ENCODE measurements at regions not wholly inside any gene's neighbourhood (a gene's known extent, or its start where the extent isn't known, plus 50 kb on each side); places are given as distances from the start of the nearest gene placed in this dataset.

DNA sequence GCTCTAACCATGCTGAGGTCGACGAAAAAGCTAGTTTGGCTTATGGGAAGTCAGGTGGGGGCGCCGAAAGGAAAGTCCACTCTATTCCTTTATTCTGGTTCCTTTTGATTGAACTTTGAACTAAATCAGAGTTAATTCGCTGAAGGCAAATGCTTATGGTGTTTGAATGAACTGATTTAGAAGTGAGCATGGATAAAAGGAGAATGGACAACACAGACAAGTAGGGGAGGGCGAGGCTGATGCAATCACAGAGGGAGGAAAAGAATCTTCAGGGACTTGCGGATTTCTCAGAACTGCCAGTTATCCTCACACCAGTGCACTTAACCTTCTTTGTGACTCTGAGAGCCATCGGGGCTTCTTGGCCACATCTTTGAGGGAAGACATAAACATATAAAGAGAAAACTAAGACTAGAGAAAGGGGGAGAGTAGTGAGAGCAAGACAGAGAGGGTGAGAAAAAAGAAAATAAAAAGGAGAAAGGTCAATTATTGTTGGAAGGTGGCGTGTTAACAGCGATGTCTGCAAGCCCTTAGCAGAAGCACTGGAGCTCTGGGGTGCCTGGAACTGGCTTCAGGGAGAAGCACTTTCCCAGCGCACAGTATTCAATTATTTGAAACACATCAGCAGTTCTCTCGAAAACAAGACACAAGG is 59.2 kb downstream of the PABIR2 start:
- DNase-seq (ENCODE audit: low spot score), result no peak
- intact Hi-C loops (cut with micrococcal nuclease; ENCODE audit: unreplicated experiment), result no loop called here
- TF ChIP-seq, protein P1, sequence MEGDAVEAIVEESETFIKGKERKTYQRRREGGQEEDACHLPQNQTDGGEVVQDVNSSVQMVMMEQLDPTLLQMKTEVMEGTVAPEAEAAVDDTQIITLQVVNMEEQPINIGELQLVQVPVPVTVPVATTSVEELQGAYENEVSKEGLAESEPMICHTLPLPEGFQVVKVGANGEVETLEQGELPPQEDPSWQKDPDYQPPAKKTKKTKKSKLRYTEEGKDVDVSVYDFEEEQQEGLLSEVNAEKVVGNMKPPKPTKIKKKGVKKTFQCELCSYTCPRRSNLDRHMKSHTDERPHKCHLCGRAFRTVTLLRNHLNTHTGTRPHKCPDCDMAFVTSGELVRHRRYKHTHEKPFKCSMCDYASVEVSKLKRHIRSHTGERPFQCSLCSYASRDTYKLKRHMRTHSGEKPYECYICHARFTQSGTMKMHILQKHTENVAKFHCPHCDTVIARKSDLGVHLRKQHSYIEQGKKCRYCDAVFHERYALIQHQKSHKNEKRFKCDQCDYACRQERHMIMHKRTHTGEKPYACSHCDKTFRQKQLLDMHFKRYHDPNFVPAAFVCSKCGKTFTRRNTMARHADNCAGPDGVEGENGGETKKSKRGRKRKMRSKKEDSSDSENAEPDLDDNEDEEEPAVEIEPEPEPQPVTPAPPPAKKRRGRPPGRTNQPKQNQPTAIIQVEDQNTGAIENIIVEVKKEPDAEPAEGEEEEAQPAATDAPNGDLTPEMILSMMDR (conservative IDR thresholded peaks at IDR 0.05; ENCODE audit: low read length), result no peak
- no peak for TF ChIP-seq EZH2phosphoT487 (IDR thresholded peaks at IDR 0.05; ENCODE audit: borderline replicate concordance, low read depth, low read length)
- H3K36me3 ChIP-seq (ENCODE audit: insufficient read depth, low read length), result no peaks in the 10 kb centered on the region
- ChIA-PET CTCF (ENCODE audit: unreplicated experiment) (no interaction called here), POLR2A (no interaction called here)
- H3K4me3 ChIP-seq (ENCODE audit: low read depth, low read length, poor library complexity, severe bottlenecking), result no peak overlapping the region
- no peaks in the 10 kb centered on the region for H3K4me1 ChIP-seq (ENCODE audit: insufficient read depth, low read length, poor library complexity, severe bottlenecking)
- no peak overlapping the region for H3K27ac ChIP-seq (ENCODE audit: low read depth, low read length, poor library complexity, severe bottlenecking)
- H3K9me2 ChIP-seq (ENCODE audit: insufficient read depth, low read length), result no peaks in the 10 kb centered on the region
- H3K79me2 ChIP-seq (ENCODE audit: insufficient read depth, low read depth, low read length), result no peaks in the 10 kb centered on the region
- no TSS peak for BruUV-seq (replicated peaks)
- H2AFZ ChIP-seq (ENCODE audit: low read length), result no peak overlapping the region
- H3K9me3 ChIP-seq (ENCODE audit: low read length), result no peaks in the 10 kb centered on the region
- H3K4me2 ChIP-seq (ENCODE audit: low read length), result no peak overlapping the region
- H4K20me1 ChIP-seq (ENCODE audit: insufficient read depth, low read length), result no peaks in the 10 kb centered on the region

DNA sequence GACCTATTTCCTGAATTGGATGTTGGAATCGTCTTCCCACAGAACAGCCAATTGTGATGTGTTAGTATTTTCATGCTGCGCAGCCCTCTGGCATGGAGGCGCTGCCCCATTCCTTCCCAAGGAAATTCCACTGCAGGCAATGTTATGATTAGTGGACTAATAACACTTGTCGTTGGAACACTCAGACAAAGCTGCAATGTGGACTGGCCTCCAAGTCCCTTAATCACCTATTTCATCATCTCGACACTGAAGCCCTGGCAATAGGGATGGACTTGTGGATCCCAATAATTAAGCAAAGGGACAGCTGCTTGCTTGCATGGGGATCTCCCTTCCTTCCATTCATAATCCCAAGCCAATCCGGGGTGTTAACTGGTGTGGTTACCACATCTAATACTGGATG is 59.9 kb downstream of the PABIR2 start:
- no peaks in the 10 kb centered on the region for H3K36me3 ChIP-seq (ENCODE audit: insufficient read depth, low read length)
- no TSS peak for BruUV-seq (replicated peaks)
- H3K4me2 ChIP-seq (ENCODE audit: low read length), result no peak overlapping the region
- CTCF ChIA-PET (ENCODE audit: unreplicated experiment), result no interaction called here
- POLR2A ChIA-PET, result interaction anchor here (1.2 kb wide), 1 partner anchor 105 kb away, joined by 5 read pairs; no protein-coding TSS in a partner anchor
- no peaks in the 10 kb centered on the region for H3K79me2 ChIP-seq (ENCODE audit: insufficient read depth, low read depth, low read length)
- H2AFZ ChIP-seq (ENCODE audit: low read length), result no peak overlapping the region
- no peaks in the 10 kb centered on the region for H4K20me1 ChIP-seq (ENCODE audit: insufficient read depth, low read length)
- TF ChIP-seq EZH2phosphoT487 (IDR thresholded peaks at IDR 0.05; ENCODE audit: borderline replicate concordance, low read depth, low read length), result no peak
- TF ChIP-seq, protein P1 (conservative IDR thresholded peaks at IDR 0.05; ENCODE audit: low read length), result no peak
- H3K9me2 ChIP-seq (ENCODE audit: insufficient read depth, low read length), result no peaks in the 10 kb centered on the region
- intact Hi-C loops (cut with micrococcal nuclease; ENCODE audit: unreplicated experiment), result no loop called here
- H3K4me3 ChIP-seq (ENCODE audit: low read depth, low read length, poor library complexity, severe bottlenecking), result no peak overlapping the region
- no peak for DNase-seq (ENCODE audit: low spot score)
- H3K9me3 ChIP-seq (ENCODE audit: low read length), result no peaks in the 10 kb centered on the region
- H3K4me1 ChIP-seq (ENCODE audit: insufficient read depth, low read length, poor library complexity, severe bottlenecking), result no peaks in the 10 kb centered on the region
- no peak overlapping the region for H3K27ac ChIP-seq (ENCODE audit: low read depth, low read length, poor library complexity, severe bottlenecking)

DNA sequence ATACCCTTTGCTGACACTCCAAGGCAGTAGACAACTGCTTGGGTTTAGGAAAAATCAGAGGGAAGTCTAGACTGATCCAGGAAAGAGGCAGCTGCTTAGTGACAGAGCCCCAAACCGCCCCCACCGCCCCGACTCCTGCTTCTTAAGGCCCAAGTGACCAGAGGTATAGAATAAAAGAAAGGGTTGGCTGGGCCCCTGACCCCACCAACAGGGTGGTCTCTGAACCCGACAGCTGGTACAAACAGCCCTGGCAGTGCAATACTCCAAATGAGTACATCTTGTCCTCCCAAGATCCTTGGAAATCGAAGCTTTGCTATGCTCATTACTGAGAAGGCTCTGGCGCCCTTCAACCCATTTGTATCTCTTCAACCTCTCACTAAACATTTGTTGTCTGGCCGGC is 60.6 kb downstream of the PABIR2 start:
- no peak overlapping the region for H2AFZ ChIP-seq (ENCODE audit: low read length)
- no peaks in the 10 kb centered on the region for H3K9me3 ChIP-seq (ENCODE audit: low read length)
- H3K27ac ChIP-seq (ENCODE audit: low read depth, low read length, poor library complexity, severe bottlenecking), result no peak overlapping the region
- no peak for TF ChIP-seq EZH2phosphoT487 (IDR thresholded peaks at IDR 0.05; ENCODE audit: borderline replicate concordance, low read depth, low read length)
- TF ChIP-seq, protein P1 (conservative IDR thresholded peaks at IDR 0.05; ENCODE audit: low read length), result no peak
- no peaks in the 10 kb centered on the region for H3K4me1 ChIP-seq (ENCODE audit: insufficient read depth, low read length, poor library complexity, severe bottlenecking)
- no peak for DNase-seq (ENCODE audit: low spot score)
- intact Hi-C loops (cut with micrococcal nuclease; ENCODE audit: unreplicated experiment), result no loop called here
- no peaks in the 10 kb centered on the region for H3K36me3 ChIP-seq (ENCODE audit: insufficient read depth, low read length)
- BruUV-seq (replicated peaks), result no TSS peak
- H3K9me2 ChIP-seq (ENCODE audit: insufficient read depth, low read length), result no peaks in the 10 kb centered on the region
- H3K79me2 ChIP-seq (ENCODE audit: insufficient read depth, low read depth, low read length), result no peaks in the 10 kb centered on the region
- no peaks in the 10 kb centered on the region for H4K20me1 ChIP-seq (ENCODE audit: insufficient read depth, low read length)
- POLR2A ChIA-PET, result interaction anchor here (1.2 kb wide), 1 partner anchor 104 kb away, joined by 5 read pairs; no protein-coding TSS in a partner anchor
- CTCF ChIA-PET (ENCODE audit: unreplicated experiment), result no interaction called here
- no peak overlapping the region for H3K4me3 ChIP-seq (ENCODE audit: low read depth, low read length, poor library complexity, severe bottlenecking)
- no peak overlapping the region for H3K4me2 ChIP-seq (ENCODE audit: low read length)

Measured in OCI-LY7 (cell line).